Limb (tissue), 2 donors: ENCODE measurements at regions not wholly inside any gene's neighbourhood (a gene's known extent, or its start where the extent isn't known, plus 50 kb on each side); places are given as distances from the start of the nearest gene placed in this dataset.
A peak's percentile ranks its signal among the peaks of the same experiment; 100 is the strongest.

ENCODE experiments used
- DNase-seq, 2 donors: peaks; one replicate each; pipeline ENCODE4 v3.0.0-alpha.2; 2016; ENCODE audit errors: extremely low spot score in 2 of 2

GRCh38 chr4:38189445-38189844, 229.2 kb downstream of the PTTG2 start:
- no peak for DNase-seq

DNA sequence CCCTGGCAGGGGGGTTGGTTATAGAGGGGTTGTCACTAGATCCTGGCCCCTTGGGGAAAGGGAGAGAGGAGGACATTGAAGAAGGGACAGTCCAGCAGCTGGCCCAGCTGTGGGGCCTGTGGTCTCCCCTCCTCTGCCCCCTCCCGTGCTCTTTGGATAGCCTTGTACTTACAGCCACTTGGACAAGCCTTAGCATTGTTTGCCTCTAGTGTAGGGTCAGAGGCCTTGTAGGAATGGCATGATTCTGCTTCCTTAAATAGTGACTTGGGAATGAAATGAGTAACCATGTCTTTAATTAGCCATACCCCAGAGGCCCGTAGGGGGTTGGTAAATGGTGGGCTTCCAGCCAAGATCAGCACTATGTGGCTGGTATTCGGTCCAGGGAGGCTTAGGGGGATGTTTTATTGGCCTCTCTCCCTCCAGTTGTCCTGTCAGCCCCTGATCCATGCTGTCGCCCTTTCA, 230.6 kb downstream of the PTTG2 start:
- DNase-seq, result peak; percentile 66 to 69

GRCh38 chr4:38192516-38192915, 232.3 kb downstream of the PTTG2 start:
- no peak for DNase-seq

GRCh38 chr4:38193236-38193863, 233.2 kb downstream of the PTTG2 start:
- no peak for DNase-seq

DNA sequence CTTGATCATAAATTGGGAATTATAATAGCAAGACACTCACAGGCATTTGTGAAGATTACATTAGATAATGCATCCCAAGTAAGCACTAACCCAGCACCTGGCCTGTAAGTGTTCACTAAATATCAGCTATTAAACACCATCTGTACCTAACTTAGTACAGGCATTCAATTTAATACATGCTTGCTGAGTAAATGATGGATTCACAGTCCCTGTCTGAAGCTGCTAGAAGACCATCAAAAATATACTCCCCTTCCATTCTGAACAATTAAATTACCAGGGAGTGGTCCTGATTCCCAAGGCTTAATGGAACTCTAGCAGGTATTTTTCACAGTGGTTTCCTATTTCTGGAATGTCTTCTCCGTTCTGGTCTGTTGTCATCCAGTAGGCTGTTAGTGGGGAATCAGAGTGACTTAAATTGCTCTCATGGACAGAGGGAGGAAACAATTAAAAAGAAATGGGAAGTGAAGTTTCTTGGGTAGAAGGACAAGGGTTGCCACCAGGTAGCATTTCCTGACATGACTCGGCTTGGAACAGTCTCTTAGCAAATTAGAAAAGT, 233.9 kb downstream of the PTTG2 start:
- no peak for DNase-seq

DNA sequence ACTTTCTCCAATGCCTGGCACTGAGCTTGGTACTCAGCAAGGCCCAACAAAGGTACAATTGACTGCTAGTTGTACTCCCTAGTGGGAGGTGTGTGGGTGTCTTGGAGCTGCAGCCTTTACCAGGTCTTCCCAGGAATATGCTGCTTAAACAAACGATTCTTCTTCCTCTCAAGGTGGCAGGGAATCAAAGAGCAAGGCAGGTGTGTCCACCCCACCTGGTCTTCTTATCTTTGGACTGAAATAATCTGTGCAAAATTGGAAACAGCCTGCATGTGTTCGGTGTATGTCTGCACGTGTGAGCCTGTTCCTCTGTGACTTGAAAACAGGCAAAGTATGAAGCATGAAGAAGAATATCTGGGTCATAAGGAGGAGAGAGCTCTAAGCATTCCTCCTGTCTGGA, 235.3 kb downstream of the PTTG2 start:
- DNase-seq, result no peak

- no peak for DNase-seq
Measured at GRCh38 chr4:38195911-38196310, 235.7 kb downstream of the PTTG2 start.

- DNase-seq, result no peak
Measured at GRCh38 chr4:38202242-38202641, 242.0 kb downstream of the PTTG2 start.

GRCh38 chr4:38203609-38204008, 243.4 kb downstream of the PTTG2 start:
- no peak for DNase-seq

GRCh38 chr4:38204339-38205035, 244.3 kb downstream of the PTTG2 start:
- no peak for DNase-seq

- DNase-seq, result no peak
Measured at GRCh38 chr4:38205261-38205660, 245.1 kb downstream of the PTTG2 start.

DNA sequence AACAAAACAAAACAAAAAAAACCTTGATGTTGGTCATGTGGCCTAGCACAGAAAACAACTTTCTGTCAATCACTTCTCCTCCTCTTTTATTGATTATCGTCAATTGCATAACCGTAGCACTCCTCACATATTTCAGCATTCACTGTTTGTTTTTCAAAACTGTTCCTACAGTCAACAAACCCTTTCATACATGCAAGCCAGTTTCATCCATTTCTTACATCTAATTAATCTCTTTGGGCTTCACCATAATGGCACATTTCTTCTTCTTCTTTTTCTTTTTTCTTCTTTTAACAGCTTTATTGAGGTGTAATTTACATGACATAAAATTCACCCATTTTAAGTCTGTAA, 246.9 kb downstream of the PTTG2 start:
- no peak for DNase-seq

DNA sequence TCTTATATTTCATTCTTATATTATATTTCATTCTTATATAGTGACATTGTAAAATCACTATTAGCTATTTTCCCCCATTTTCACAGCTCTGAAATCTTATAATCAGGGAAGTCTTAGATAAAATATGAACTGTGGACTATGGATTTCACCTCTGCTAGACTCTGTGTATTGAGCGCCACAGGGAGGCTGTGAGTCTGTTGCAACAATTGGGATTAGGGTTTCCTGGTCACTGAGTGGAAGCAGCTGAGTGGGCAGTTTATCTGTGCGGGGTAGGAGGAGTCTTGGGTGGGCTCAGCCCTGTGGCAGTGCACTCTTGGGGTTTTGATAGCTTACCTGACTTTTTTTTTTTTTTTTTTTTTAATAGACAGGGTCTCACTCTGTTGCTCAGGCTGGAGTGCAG, 249.5 kb downstream of the PTTG2 start:
- DNase-seq, result no peak

- DNase-seq, result no peak
Measured at GRCh38 chr4:38210396-38211114, 250.4 kb downstream of the PTTG2 start.

DNA sequence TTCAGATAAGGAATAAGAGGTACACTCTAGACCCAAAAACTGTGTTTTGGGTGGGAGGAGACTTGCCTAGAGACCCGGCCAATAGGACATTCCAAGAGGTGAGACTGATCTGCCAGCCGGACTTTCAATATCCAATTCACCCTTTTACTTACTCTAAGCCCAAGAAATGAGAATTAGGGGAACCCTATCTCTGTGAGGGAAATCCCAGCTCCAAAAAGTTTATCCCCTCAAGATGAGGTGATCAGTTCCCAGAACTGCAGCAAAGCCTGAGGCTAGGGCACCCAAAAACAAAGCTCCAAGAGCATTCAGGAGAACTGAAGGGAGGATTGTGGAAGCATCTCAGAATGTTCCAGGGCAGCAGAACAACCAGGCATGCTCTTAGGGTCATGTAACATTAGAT, 251.7 kb downstream of the PTTG2 start:
- DNase-seq, result no peak

- DNase-seq, result no peak
Measured at GRCh38 chr4:38213083-38213805, 253.0 kb downstream of the PTTG2 start.

GRCh38 chr4:38222892-38223291, 262.7 kb downstream of the PTTG2 start:
- DNase-seq, result no peak

GRCh38 chr4:38223306-38223705, 263.1 kb downstream of the PTTG2 start:
- no peak for DNase-seq

DNA sequence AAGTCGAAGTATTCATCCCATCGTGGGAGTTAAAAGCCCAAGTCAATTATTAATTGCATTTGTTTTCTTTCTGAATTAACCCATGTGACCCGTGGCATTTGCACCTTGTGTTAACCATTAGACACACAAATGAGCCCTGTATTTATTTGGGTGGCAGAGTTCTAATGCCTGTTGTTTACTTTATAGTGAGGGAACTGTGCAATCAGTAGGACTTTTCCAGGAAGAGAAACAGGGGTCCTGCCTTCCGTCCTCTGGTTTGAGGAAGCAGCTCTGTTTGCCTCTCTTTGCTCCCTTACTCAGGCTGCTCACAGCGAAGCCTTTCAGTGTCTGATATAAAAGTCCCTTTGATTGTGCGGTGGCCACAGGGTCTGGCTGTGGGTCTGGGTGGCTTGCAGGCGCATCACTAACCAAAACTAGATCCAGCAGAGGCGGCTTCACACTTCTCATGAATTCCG, 263.6 kb downstream of the PTTG2 start:
- DNase-seq, result no peak

DNA sequence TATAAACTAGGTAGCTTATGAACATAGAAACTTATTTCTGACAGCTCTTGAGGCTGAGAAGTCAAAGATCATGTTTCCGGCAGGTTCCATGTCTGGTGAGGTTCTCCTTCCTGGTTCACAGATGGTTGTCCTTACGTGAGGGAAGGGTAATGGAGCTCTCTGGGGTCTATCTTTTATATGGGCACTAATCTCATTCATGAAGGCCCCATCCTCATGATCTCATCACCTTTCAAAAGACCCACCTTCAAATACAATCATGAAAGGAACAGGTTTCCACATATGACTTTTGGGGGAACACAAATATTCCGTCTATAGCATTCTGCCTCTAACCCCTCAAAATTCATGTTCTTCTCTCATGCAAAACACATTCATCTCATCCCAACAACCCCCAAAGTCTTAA, 264.7 kb downstream of the PTTG2 start:
- no peak for DNase-seq

- DNase-seq, result no peak
Measured at GRCh38 chr4:38226170-38226569, 266.0 kb downstream of the PTTG2 start.
